ENCODE measurements at regions not wholly inside any gene's neighbourhood (a gene's known extent, or its start where the extent isn't known, plus 50 kb on each side); places are given as distances from the start of the nearest gene placed in this dataset.

DNA sequence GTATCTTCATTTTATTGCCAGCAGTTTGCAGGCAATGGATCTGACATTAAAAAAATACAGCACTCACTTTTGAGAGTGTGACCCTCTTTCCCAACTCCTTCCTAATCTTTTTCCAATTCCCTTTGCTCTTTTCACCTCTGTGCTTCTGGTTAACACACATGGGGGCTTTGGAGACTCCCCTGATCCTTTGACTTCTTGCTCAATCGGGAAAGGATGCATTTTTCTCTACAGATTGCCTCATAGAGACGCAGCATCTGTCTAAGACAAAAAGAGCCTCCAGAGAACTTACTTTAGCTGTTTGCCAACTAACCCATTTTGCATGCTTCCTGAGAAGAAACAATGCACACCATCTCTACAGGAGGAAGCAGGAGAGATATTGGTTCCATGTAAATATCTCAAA is 378.3 kb downstream of the PBX1 start:
- H3K9me3 ChIP-seq: no peaks in the 10 kb centered on the region
- ATAC-seq (no peak), DNase-seq (no peak)
- no peak overlapping the region for H3K27ac ChIP-seq
- H3K4me1 ChIP-seq: no peaks in the 10 kb centered on the region
- H3K36me3 ChIP-seq: no peaks in the 10 kb centered on the region
- no peak for TF ChIP-seq CTCF (IDR thresholded peaks at IDR 0.05)
- no peaks in the 10 kb centered on the region for H3K27me3 ChIP-seq (ENCODE audit: low read depth)
- intact Hi-C loops (cut with DNase I): no loop called here
- H3K4me3 ChIP-seq: no peak overlapping the region

DNA sequence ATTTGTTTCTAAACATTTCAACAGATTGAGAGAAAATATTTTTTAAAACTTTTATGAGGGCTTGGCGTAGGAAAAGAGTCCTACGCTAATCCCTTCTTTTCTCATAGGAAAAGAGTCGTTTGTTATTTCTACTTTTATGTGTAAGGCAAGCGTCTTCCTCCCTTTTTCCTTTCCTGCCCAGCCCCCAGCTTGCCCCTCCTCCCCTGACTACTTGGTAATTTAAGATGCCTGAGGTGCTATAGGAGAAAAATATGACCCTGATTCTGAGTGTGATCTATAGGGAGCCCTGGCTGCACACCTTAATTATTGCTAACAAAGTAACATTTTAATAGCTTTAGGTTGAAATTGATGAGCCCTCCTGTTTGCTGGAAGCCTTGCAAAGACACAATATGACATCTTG is 373.6 kb downstream of the PBX1 start:
- intact Hi-C loops (cut with DNase I): no loop called here
- TF ChIP-seq CTCF (IDR thresholded peaks at IDR 0.05): no peak

DNA sequence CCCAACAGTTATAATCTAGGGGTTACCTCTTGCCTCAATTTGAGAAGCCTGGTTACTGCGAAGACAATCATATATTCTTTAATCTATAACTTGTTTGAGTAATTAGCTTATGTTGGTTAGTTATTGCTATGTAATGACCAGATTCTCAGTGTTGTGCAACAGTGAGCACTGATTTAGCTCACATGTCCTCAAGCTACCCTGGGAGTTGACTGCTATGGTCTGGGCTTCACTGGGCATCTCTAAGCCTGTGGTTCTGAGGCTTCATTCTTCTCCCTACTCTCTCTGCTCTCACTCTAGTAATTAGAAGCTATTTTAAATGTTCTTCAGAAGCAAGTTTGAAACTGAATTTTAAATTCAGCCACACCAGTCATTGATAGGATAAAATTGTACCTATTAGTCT is 371.8 kb downstream of the PBX1 start:
- Histone ChIP-seq H3K4me1 (no peaks in the 10 kb centered on the region), H3K27ac (no peak overlapping the region), H3K9me3 (no peaks in the 10 kb centered on the region), H3K27me3 (ENCODE audit: low read depth) (no peaks in the 10 kb centered on the region), H3K36me3 (no peaks in the 10 kb centered on the region), H3K4me3 (no peak overlapping the region)
- DNase-seq (no peak), ATAC-seq (no peak)
- no peak for TF ChIP-seq CTCF (IDR thresholded peaks at IDR 0.05)
- intact Hi-C loops (cut with DNase I): no loop called here

More for the DNA sequence above, 373.6 kb downstream of the PBX1 start:
- H3K9me3 ChIP-seq: no peaks in the 10 kb centered on the region
- no peaks in the 10 kb centered on the region for H3K27me3 ChIP-seq (ENCODE audit: low read depth)
- no peaks in the 10 kb centered on the region for H3K4me1 ChIP-seq
- ATAC-seq (no peak), DNase-seq (no peak)
- no peak overlapping the region for H3K27ac ChIP-seq
- H3K4me3 ChIP-seq: no peak overlapping the region
- H3K36me3 ChIP-seq: no peaks in the 10 kb centered on the region

DNA sequence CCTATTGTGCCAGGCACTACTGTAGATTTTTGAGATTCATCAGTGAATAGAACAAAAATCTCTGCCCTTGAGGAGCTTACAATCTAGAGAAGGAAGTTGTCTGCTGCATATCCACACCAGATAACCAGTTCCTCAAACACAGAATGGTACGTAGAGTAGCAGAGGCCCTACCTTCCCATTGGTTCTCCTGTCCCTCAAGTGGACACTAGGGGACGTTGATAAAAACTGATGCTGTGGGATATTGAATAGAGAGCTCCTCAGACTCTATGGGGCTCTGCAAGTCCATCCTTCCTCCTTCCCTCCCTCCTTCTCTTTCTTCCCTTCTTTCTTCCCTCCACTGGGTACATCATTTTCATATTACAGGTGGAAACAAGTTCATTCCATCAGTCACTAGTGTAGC is 371.3 kb downstream of the PBX1 start:
- no peak for TF ChIP-seq CTCF (IDR thresholded peaks at IDR 0.05)
- ATAC-seq (no peak), DNase-seq (no peak)
- Histone ChIP-seq H3K9me3 (no peaks in the 10 kb centered on the region), H3K4me1 (no peaks in the 10 kb centered on the region), H3K27me3 (ENCODE audit: low read depth) (no peaks in the 10 kb centered on the region), H3K36me3 (no peaks in the 10 kb centered on the region), H3K4me3 (no peak overlapping the region), H3K27ac (no peak overlapping the region)
- intact Hi-C loops (cut with DNase I): no loop called here

GRCh38 chr1:164928232-164928812 is 369.3 kb downstream of the PBX1 start:
- Histone ChIP-seq H3K4me3 (no peak overlapping the region), H3K36me3 (no peaks in the 10 kb centered on the region), H3K4me1 (no peaks in the 10 kb centered on the region), H3K9me3 (no peaks in the 10 kb centered on the region), H3K27ac (no peak overlapping the region), H3K27me3 (ENCODE audit: low read depth) (no peaks in the 10 kb centered on the region)
- no peak for DNase-seq
- no peak for TF ChIP-seq CTCF (IDR thresholded peaks at IDR 0.05)
- peak; percentile 29 to 52 for ATAC-seq
- intact Hi-C loops (cut with DNase I): no loop called here

DNA sequence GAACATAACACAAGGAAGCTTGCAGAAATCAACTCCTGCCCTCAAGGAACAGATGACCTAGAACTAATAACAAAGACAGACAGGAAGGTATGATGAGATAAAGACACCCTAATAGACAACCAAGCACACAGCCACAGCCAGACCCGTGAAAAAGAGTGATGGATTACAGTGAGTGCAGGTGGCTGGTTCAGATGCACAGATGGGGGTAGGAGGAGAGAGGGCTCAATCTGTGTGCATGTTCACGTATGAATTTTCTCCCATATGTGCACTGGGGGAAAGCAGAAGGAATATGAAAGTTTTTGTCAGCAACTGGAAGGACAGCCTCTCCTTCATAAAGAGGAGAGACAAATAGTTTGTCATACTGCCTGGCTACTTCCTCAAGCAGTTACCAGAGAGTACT is 367.1 kb downstream of the PBX1 start:
- Histone ChIP-seq H3K4me1 (no peaks in the 10 kb centered on the region), H3K36me3 (no peaks in the 10 kb centered on the region), H3K27ac (no peak overlapping the region), H3K9me3 (no peaks in the 10 kb centered on the region), H3K4me3 (no peak overlapping the region), H3K27me3 (ENCODE audit: low read depth) (no peaks in the 10 kb centered on the region)
- DNase-seq (no peak), ATAC-seq (peak in 1 of 2 donors; percentile 13)
- no peak for TF ChIP-seq CTCF (IDR thresholded peaks at IDR 0.05)
- intact Hi-C loops (cut with DNase I): no loop called here

Data from lower lobe of right lung (tissue), 2 donors.